Smooth muscle cell (in vitro differentiated cells): ENCODE measurements at regions not wholly inside any gene's neighbourhood (a gene's known extent, or its start where the extent isn't known, plus 50 kb on each side); places are given as distances from the start of the nearest gene placed in this dataset.
A peak's percentile ranks its signal among the peaks of the same experiment; 100 is the strongest.

Experiments
- DNase-seq: peaks from one replicate; lab custom pipeline; 2025; ENCODE audit not compliant: unreplicated experiment; lab: John Stamatoyannopoulos, UW
- H2AFZ ChIP-seq: fragments of 200-600 bp; sonication (generic); 2 replicates; pipeline ENCODE4 v1.6.0; 2016; ENCODE audit warnings: antibody characterized with exemption, low read depth, mild to moderate bottlenecking
- H3F3A ChIP-seq: fragments of 200-600 bp; sonication (generic); 2 replicates; pipeline ENCODE4 v1.6.0; 2017; ENCODE audit warnings: antibody characterized with exemption, low read depth
- H3K27ac ChIP-seq: fragments of 200-600 bp; sonication (generic); 2 replicates; pipeline ENCODE4 v1.5.1; 2016; ENCODE audit warnings: low read depth, mild to moderate bottlenecking
- H3K27me3 ChIP-seq: fragments of 200-600 bp; sonication (generic); 2 replicates; pipeline ENCODE4 v1.6.1; 2016; ENCODE audit warnings: low read depth, mild to moderate bottlenecking
- H3K36me3 ChIP-seq: fragments of 200-600 bp; sonication (generic); 2 replicates; pipeline ENCODE4 v1.5.1; 2016; ENCODE audit warnings: low read depth
- H3K4me1 ChIP-seq: fragments of 200-600 bp; sonication (generic); 2 replicates; pipeline ENCODE4 v1.5.1; 2016; ENCODE audit warnings: low read depth
- H3K4me2 ChIP-seq: fragments of 200-600 bp; sonication (generic); 2 replicates; pipeline ENCODE4 v1.6.0; 2016; ENCODE audit warnings: mild to moderate bottlenecking
- H3K4me3 ChIP-seq: fragments of 200-600 bp; sonication (generic); 2 replicates; pipeline ENCODE4 v1.5.1; 2016; ENCODE audit warnings: mild to moderate bottlenecking
- H3K79me2 ChIP-seq: fragments of 200-600 bp; sonication (generic); 2 replicates; pipeline ENCODE4 v1.6.0; 2016; ENCODE audit warnings: low read depth, mild to moderate bottlenecking
- H3K9ac ChIP-seq: fragments of 200-600 bp; sonication (generic); 2 replicates; pipeline ENCODE4 v1.6.0; 2016; ENCODE audit warnings: low read depth
- H3K9me3 ChIP-seq: fragments of 200-600 bp; sonication (generic); replicated peaks from 2 replicates; pipeline ENCODE4 v1.5.1; 2016; ENCODE audit warnings: low read depth
- H4K20me1 ChIP-seq: fragments of 200-600 bp; sonication (generic); 2 replicates; pipeline ENCODE4 v1.6.0; 2016; ENCODE audit warnings: low read depth
- WGBS: methylation state at CpG from one replicate; pipeline ENCODE4 v1.1.7; 2016; ENCODE audit warnings: low lambda C conversion rate; 5-methylcytosine and 5-hydroxymethylcytosine counted together
- TF ChIP-seq, protein P1 (sequence below): fragments of 200-600 bp; sonication (generic); IDR thresholded peaks from 2 replicates; pipeline ENCODE4 v1.5.1; 2017; ENCODE audit warnings: borderline replicate concordance, mild to moderate bottlenecking, antibody characterized with exemption; ENCODE audit not compliant: insufficient read depth, poor library complexity, severe bottlenecking

DNA sequence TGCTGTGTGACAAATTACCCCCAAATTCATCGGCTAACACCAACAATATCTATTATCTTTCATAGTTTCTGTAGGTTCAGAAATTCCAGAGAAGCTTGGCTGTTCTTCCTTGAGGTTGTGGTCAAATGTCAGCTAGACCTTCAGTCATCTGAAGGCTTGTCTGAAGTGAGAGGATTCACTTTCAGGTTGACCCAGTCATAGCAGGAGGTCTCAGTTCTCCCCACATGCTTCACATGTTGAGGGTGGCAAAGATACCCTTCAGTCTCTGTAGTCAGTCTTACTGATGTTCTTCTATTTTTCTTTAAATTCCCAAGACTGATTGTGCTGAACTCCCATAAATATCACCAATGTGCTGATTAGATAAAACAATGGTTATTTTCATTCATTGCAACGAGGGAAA, 1692.0 kb downstream of the REEP3 start:
- no peak for DNase-seq
- no peaks in the 10 kb centered on the region for H3K4me1 ChIP-seq
- WGBS = 91% methylated on average over 2 of the region's 2 CpGs
- H3F3A ChIP-seq = no peaks in the 10 kb centered on the region
- no peaks in the 10 kb centered on the region for H3K9me3 ChIP-seq
- TF ChIP-seq, protein P1, sequence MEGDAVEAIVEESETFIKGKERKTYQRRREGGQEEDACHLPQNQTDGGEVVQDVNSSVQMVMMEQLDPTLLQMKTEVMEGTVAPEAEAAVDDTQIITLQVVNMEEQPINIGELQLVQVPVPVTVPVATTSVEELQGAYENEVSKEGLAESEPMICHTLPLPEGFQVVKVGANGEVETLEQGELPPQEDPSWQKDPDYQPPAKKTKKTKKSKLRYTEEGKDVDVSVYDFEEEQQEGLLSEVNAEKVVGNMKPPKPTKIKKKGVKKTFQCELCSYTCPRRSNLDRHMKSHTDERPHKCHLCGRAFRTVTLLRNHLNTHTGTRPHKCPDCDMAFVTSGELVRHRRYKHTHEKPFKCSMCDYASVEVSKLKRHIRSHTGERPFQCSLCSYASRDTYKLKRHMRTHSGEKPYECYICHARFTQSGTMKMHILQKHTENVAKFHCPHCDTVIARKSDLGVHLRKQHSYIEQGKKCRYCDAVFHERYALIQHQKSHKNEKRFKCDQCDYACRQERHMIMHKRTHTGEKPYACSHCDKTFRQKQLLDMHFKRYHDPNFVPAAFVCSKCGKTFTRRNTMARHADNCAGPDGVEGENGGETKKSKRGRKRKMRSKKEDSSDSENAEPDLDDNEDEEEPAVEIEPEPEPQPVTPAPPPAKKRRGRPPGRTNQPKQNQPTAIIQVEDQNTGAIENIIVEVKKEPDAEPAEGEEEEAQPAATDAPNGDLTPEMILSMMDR = no peak
- no peaks in the 10 kb centered on the region for H4K20me1 ChIP-seq
- H3K4me3 ChIP-seq = no peak overlapping the region
- H3K27me3 ChIP-seq = no peaks in the 10 kb centered on the region
- H3K4me2 ChIP-seq = no peak overlapping the region
- no peak overlapping the region for H3K9ac ChIP-seq
- H3K36me3 ChIP-seq = no peaks in the 10 kb centered on the region
- no peak overlapping the region for H2AFZ ChIP-seq
- no peak overlapping the region for H3K27ac ChIP-seq
- H3K79me2 ChIP-seq = no peaks in the 10 kb centered on the region

DNA sequence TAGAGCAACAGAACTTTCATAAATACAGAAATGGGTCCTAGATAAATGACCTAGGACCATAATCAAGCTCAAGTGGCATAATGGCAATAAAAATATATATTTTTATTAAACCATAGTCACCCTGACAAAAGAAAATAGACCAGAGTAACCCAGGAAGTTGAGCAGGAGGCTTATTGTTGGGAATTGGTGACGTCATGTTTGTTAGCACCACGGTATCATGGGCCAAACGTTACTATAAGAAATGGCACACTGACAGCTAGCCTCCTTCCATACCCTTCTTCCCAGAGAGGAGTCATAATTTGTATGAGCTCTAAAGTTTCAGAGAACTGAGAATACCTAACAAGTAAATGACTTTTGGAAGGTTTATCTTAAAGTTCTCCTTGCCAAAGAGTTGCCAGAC, 1698.2 kb downstream of the REEP3 start:
- H2AFZ ChIP-seq = no peak overlapping the region
- H3K4me3 ChIP-seq = no peak overlapping the region
- no peak for DNase-seq
- H3K79me2 ChIP-seq = no peaks in the 10 kb centered on the region
- H3K4me1 ChIP-seq = no peaks in the 10 kb centered on the region
- H3K36me3 ChIP-seq = no peaks in the 10 kb centered on the region
- no peak overlapping the region for H3K4me2 ChIP-seq
- H3K9ac ChIP-seq = no peak overlapping the region
- H3K27ac ChIP-seq = no peak overlapping the region
- TF ChIP-seq, protein P1 = no peak
- H3K9me3 ChIP-seq = no peaks in the 10 kb centered on the region
- 97% methylated on average over 3 of the region's 3 CpGs for WGBS
- no peaks in the 10 kb centered on the region for H3F3A ChIP-seq
- H3K27me3 ChIP-seq = no peaks in the 10 kb centered on the region
- no peaks in the 10 kb centered on the region for H4K20me1 ChIP-seq

DNA sequence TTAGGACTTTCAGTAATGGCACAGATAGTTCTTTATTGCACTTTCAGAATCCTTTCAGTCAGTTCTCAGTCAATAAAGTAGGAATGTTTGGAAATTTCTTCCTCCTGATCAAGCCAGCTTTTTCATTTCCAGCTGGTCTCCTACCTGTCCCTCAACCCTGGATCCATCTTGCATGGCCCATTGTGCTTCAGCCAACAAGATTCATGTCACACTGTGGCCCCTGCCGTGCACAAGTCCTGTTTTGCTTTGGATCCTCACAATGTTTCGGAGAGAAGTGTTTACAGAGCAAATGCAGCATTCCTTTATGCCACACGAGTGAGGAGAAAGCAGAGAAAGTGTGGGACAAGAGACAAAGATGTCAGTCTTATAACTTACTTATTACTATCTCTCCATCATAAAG, 1694.7 kb upstream of the LRRTM3 start:
- Histone ChIP-seq H3K4me1 (peaks cover 4% of the 10 kb centered on the region), H3F3A (no peaks in the 10 kb centered on the region), H3K27ac (no peak overlapping the region), H3K9ac (no peak overlapping the region), H3K4me2 (no peak overlapping the region), H3K27me3 (no peaks in the 10 kb centered on the region), H3K9me3 (no peaks in the 10 kb centered on the region), H3K36me3 (no peaks in the 10 kb centered on the region), H3K79me2 (no peaks in the 10 kb centered on the region), H2AFZ (peak overlapping the region; percentile 45), H3K4me3 (no peak overlapping the region), H4K20me1 (no peaks in the 10 kb centered on the region)
- TF ChIP-seq, protein P1 = no peak
- WGBS = 35% methylated on average over 3 of the region's 3 CpGs
- DNase-seq = no peak

DNA sequence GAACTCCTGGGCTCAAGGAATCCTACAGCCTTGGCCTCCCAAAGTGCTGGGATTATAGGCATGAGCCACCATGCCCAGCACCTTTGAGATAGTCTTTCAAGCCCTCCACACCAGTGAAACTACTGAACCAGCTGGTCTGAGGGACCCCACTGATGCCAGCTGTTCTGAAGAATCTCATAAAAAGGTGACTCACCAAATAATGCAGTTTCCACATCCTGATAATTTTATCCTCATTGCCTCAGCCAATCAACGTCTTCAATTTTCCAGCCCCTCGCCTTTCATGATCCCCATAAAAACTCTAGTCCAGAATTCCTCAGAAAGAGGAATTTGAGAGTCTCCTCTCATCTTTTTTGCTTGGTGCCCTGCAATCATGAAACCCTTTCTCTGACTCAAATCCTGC, 1691.6 kb upstream of the LRRTM3 start:
- 19% methylated on average over 2 of the region's 2 CpGs for WGBS
- H3K9me3 ChIP-seq = no peaks in the 10 kb centered on the region
- no peaks in the 10 kb centered on the region for H4K20me1 ChIP-seq
- DNase-seq = no peak
- H3K4me3 ChIP-seq = no peak overlapping the region
- peaks cover 4% of the 10 kb centered on the region for H3K4me1 ChIP-seq
- H3F3A ChIP-seq = no peaks in the 10 kb centered on the region
- peak overlapping the region; percentile 4 for H3K27ac ChIP-seq
- H3K27me3 ChIP-seq = no peaks in the 10 kb centered on the region
- H3K79me2 ChIP-seq = no peaks in the 10 kb centered on the region
- H3K4me2 ChIP-seq = no peak overlapping the region
- TF ChIP-seq, protein P1 = no peak
- no peak overlapping the region for H2AFZ ChIP-seq
- H3K9ac ChIP-seq = no peak overlapping the region
- no peaks in the 10 kb centered on the region for H3K36me3 ChIP-seq
